A673 (cell line): ENCODE measurements at regions not wholly inside any gene's neighbourhood (a gene's known extent, or its start where the extent isn't known, plus 50 kb on each side); places are given as distances from the start of the nearest gene placed in this dataset.

Source experiments
- CTCF ChIP-seq: fragments of 300-800, 200-600 bp; sonication (generic); conservative IDR thresholded peaks from 2 replicates; pipeline ENCODE4 v1.5.1; 2017; ENCODE audit warnings: low read depth, mild to moderate bottlenecking, antibody characterized with exemption, low read length, moderate library complexity, mixed read lengths
- EZH2 ChIP-seq: fragments of 200-600 bp; sonication (generic); IDR thresholded peaks from 2 replicates; pipeline ENCODE4 v1.6.1; 2017; ENCODE audit warnings: borderline replicate concordance, low read depth, mild to moderate bottlenecking, mixed read lengths, antibody characterized with exemption, low read length; ENCODE audit not compliant: poor library complexity, severe bottlenecking

- no peak for TF ChIP-seq CTCF
- TF ChIP-seq EZH2: no peak
Observed at GRCh38 chr11:130773244-130773820, 142.9 kb downstream of the SNX19 start.
